K562 (cell line): ENCODE measurements at regions not wholly inside any gene's neighbourhood (a gene's known extent, or its start where the extent isn't known, plus 50 kb on each side); places are given as distances from the start of the nearest gene placed in this dataset.
A peak's percentile ranks its signal among the peaks of the same experiment; 100 is the strongest.

ENCODE experiments used
- ATF3 ChIP-seq, 2 experiments: fragments of 450-650 bp in 1 of 2; sonication (generic) in 1 of 2; formaldehyde crosslinking in 1 of 2; IDR thresholded peaks in 1 of 2; conservative IDR thresholded peaks in 1 of 2; 2 replicates each; pipeline versions ENCODE4 v1.6.1 to v1.8.1; 2016 to 2023; ENCODE audit warnings: mild to moderate bottlenecking in 2 of 2, moderate library complexity in 2 of 2, inconsistent platforms in 1 of 2, missing genetic modification reagents in 1 of 2
- BCL6 ChIP-seq: fragments of 250-450 bp; sonication (Bioruptor Pico); IDR thresholded peaks from 2 replicates; pipeline ENCODE4 v1.4.0; 2020
- CGGBP1 ChIP-seq: fragments of 250-450 bp; sonication (Bioruptor Pico); IDR thresholded peaks from 2 replicates; pipeline ENCODE4 v1.9.0; 2021; ENCODE audit warnings: mild to moderate bottlenecking
- ETS1 ChIP-seq: conservative IDR thresholded peaks from 2 replicates; pipeline ENCODE4 v1.6.1; 2011; ENCODE audit warnings: low read depth, mild to moderate bottlenecking, low read length; ENCODE audit not compliant: control insufficient read depth
- HMGN3 ChIP-seq: IDR thresholded peaks from 2 replicates; pipeline ENCODE4 v1.6.1; 2011; ENCODE audit warnings: borderline replicate concordance, low read depth, mild to moderate bottlenecking, mixed read lengths, low read length; ENCODE audit not compliant: insufficient read length; ENCODE audit errors: extremely low read depth
- KLF16 ChIP-seq: IDR thresholded peaks from 2 replicates; pipeline ENCODE4 v1.6.1; 2016; ENCODE audit warnings: antibody characterized with exemption
- KLF6 ChIP-seq: fragments of 250-450 bp; sonication (Bioruptor Pico); IDR thresholded peaks from 2 replicates; pipeline ENCODE4 v1.4.0; 2020; ENCODE audit warnings: mild to moderate bottlenecking, moderate library complexity, borderline replicate concordance
- POLR2A ChIP-seq: fragments of 450-650 bp; conservative IDR thresholded peaks from 2 replicates; pipeline ENCODE4 v1.6.1; 2016
- RAD21 ChIP-seq, 2 experiments: fragments of 250-450 bp in 1 of 2; fragments of 450-650 bp in 1 of 2; sonication (Bioruptor Pico) in 1 of 2; formaldehyde crosslinking in 1 of 2; IDR thresholded peaks in 1 of 2; conservative IDR thresholded peaks in 1 of 2; 2 replicates each; pipeline versions ENCODE4 v1.4.0 to v1.8.0; 2020 to 2022; ENCODE audit warnings: mild to moderate bottlenecking in 2 of 2, moderate library complexity in 1 of 2
- RBM34 ChIP-seq: fragments of 200-400 bp; formaldehyde crosslinking; IDR thresholded peaks from 2 replicates; pipeline ENCODE4 v1.6.1; 2018; ENCODE audit warnings: low read length, borderline replicate concordance; ENCODE audit not compliant: insufficient read depth
- ZBTB49 ChIP-seq: sonication (generic); formaldehyde crosslinking; IDR thresholded peaks from 2 replicates; pipeline ENCODE4 v1.8.0; 2022; ENCODE audit warnings: missing genetic modification reagents, mild to moderate bottlenecking, borderline replicate concordance
- ZFP91 ChIP-seq: sonication (generic); formaldehyde crosslinking; IDR thresholded peaks from 2 replicates; pipeline ENCODE4 v1.8.0; 2022; ENCODE audit warnings: mild to moderate bottlenecking, missing genetic modification reagents
- ZNF121 ChIP-seq: sonication (generic); formaldehyde crosslinking; conservative IDR thresholded peaks from 2 replicates; pipeline ENCODE4 v1.8.0; 2022; ENCODE audit warnings: missing genetic modification reagents
- ZNF592 ChIP-seq: fragments of 450-650 bp; IDR thresholded peaks from 2 replicates; pipeline ENCODE4 v1.6.1; 2017; ENCODE audit warnings: antibody characterized with exemption, mild to moderate bottlenecking
- ZNF764 ChIP-seq: fragments of 250-450 bp; sonication (Bioruptor Pico); IDR thresholded peaks from 2 replicates; pipeline ENCODE4 v1.4.0; 2020; ENCODE audit warnings: low read depth, mild to moderate bottlenecking, moderate library complexity

GRCh38 chr2:64888591-64889309 lies 100.4 kb upstream of the SLC1A4 start (continued):
- TF ChIP-seq ZBTB49: no peak
- no peak for TF ChIP-seq ZNF592
- peak in 1 of 2 experiments; percentile 54; a peak in 2 of 4 replicates for TF ChIP-seq RAD21 (CRISPR knock-in tag; conservative IDR thresholded peaks at IDR 0.05 in 1 of 2, IDR thresholded peaks at IDR 0.05 in 1 of 2)
- TF ChIP-seq ETS1: no peak
- TF ChIP-seq ZNF764 (CRISPR knock-in tag): no peak
- TF ChIP-seq POLR2A: no peak
- no peak for TF ChIP-seq BCL6 (CRISPR knock-in tag)
- TF ChIP-seq KLF16: no peak
- no peak for TF ChIP-seq HMGN3
- TF ChIP-seq ATF3 (IDR thresholded peaks at IDR 0.05): 0 out of 2 replicates have a peak, but pooled peaks have one; percentile 38
- no peak for TF ChIP-seq ATF3 (CRISPR knock-in tag; conservative IDR thresholded peaks at IDR 0.05)
- no peak for TF ChIP-seq RBM34
- no peak for TF ChIP-seq ZNF121
- no peak for TF ChIP-seq KLF6 (CRISPR knock-in tag)
- no peak for TF ChIP-seq ZFP91 (CRISPR knock-in tag)
- TF ChIP-seq CGGBP1 (CRISPR knock-in tag): no peak
